Activated naive CD4-positive, alpha-beta T cell treated with anti-CD3 and anti-CD28 coated beads for 36 hours (primary cell): ENCODE measurements at regions not wholly inside any gene's neighbourhood (a gene's known extent, or its start where the extent isn't known, plus 50 kb on each side); places are given as distances from the start of the nearest gene placed in this dataset.
"Not testable (repeated sequence)": the region's sequence is repeated elsewhere in the genome, so short reads cannot be mapped to it uniquely, and the experiment has no call there.

Experiments
- CTCF ChIA-PET: fragments of 350-600 bp; sonication (Branson Sonifier 250); formaldehyde crosslinking; loops from one replicate; lab custom pipeline; 2021; ENCODE audit warnings: antibody characterized with exemption; lab: Charles Lee
- DNase-seq: peaks from one replicate; pipeline ENCODE4 v3.0.0-alpha.2; 2020
- H3K27ac Mint-ChIP-seq: one replicate; pipeline ENCODE4 v1.8.0; 2021; ENCODE audit warnings: mild to moderate bottlenecking, mixed read lengths
- H3K27me3 Mint-ChIP-seq: one replicate; pipeline ENCODE4 v1.8.0; 2021; ENCODE audit warnings: low read depth, mixed read lengths
- H3K36me3 Mint-ChIP-seq: one replicate; pipeline ENCODE4 v1.8.0; 2021; ENCODE audit warnings: low read depth, mixed read lengths
- H3K4me1 Mint-ChIP-seq: one replicate; pipeline ENCODE4 v1.8.0; 2021; ENCODE audit warnings: low read depth, mixed read lengths
- H3K4me3 Mint-ChIP-seq: one replicate; pipeline ENCODE4 v1.8.0; 2021; ENCODE audit warnings: mild to moderate bottlenecking, moderate library complexity, mixed read lengths
- H3K9me3 Mint-ChIP-seq: one replicate; pipeline ENCODE4 v1.8.0; 2021; ENCODE audit warnings: mixed read lengths
- intact Hi-C: fragments of 100-400 bp; cut with micrococcal nuclease; formaldehyde crosslinking; loops from one replicate; pipeline ENCODE4 v1.15.1; 2023

DNA sequence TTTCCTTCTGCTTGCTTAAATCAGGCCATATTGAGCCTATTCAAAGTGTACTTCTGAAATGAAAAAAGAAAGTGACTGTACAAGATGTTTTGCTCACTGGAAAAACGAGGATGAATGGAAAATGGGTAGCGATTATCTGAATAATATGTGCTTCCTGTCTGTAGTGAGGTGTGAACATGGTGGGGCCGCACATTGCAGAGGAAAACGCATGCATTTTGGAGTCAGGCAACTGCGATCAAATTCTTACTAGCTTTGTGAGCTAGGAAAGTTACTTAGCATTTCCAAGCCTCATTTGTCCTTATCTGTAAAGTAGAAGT, 73.0 kb upstream of the PRSS3 start:
- Mint-ChIP-seq H3K4me3 (no peak overlapping the region), H3K9me3 (peaks cover 3% of the 10 kb centered on the region), H3K36me3 (no peaks in the 10 kb centered on the region), H3K27me3 (peaks cover 7% of the 10 kb centered on the region), H3K4me1 (no peaks in the 10 kb centered on the region), H3K27ac (no peak overlapping the region)
- CTCF ChIA-PET, result interaction anchor here (0.6 to 11.7 kb wide), 15 partner anchors 9 to 347 kb away, joined by 3 to 321 read pairs (median 4); no protein-coding TSS in a partner anchor
- intact Hi-C loops, result loop anchor here (1.0 to 5.0 kb wide), 5 partner anchors 98 to 435 kb away; no protein-coding TSS in a partner anchor
- DNase-seq, result no peak

DNA sequence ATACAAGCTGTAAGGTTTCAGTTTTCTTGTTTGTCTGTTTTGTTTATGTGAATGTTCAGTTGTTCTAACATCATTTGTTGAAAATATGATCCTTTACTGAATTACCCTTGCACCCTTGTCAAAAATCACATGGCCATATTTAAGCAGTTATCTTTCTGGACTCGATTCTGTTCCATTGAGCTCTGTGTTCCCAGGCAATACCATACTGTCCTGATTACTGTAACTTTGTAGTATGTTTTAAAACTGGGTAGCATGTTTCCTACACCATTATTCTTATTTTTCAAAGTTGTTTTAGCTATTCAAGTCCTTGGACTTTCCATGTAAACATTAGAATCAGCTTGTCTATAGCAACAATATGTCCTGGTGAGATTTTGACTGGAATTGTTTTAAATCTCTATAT, 66.7 kb upstream of the PRSS3 start:
- no peak overlapping the region for H3K27ac Mint-ChIP-seq
- no peaks in the 10 kb centered on the region for H3K36me3 Mint-ChIP-seq

DNA sequence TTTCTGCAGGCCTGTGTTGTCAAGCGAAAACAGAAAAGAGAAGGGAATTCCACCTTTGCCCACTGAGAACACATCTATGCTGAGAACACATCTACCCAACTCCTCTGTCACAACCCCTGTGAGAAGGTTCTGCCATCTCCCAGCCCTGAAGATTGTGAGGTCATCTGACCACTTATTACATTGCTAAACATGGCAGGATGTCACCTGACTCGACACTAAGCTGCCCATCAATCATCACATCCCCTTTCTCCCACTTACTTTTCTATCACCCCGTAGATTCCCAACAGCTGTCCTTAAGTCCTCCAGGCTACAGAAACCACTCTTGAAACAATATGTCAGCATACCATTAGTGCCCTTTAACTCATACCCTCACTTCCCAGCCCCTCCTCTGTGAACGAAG, 64.2 kb upstream of the PRSS3 start:
- CTCF ChIA-PET, result interaction anchor here (1.0 to 1.4 kb wide), 2 partner anchors 9 to 107 kb away, joined by 3 to 8 read pairs; no protein-coding TSS in a partner anchor
- Mint-ChIP-seq H3K36me3 (no peaks in the 10 kb centered on the region), H3K27ac (no peak overlapping the region)

More for the DNA sequence above, 66.7 kb upstream of the PRSS3 start:
- intact Hi-C loops, result no loop called here
- Mint-ChIP-seq H3K9me3 (peaks cover 8% of the 10 kb centered on the region), H3K4me1 (no peaks in the 10 kb centered on the region), H3K4me3 (no peak overlapping the region), H3K27me3 (peaks cover 9% of the 10 kb centered on the region)
- no peak for DNase-seq
- CTCF ChIA-PET, result interaction anchor here (0.8 to 1.6 kb wide), 2 partner anchors 88 to 105 kb away, joined by 3 to 6 read pairs; no protein-coding TSS in a partner anchor

DNA sequence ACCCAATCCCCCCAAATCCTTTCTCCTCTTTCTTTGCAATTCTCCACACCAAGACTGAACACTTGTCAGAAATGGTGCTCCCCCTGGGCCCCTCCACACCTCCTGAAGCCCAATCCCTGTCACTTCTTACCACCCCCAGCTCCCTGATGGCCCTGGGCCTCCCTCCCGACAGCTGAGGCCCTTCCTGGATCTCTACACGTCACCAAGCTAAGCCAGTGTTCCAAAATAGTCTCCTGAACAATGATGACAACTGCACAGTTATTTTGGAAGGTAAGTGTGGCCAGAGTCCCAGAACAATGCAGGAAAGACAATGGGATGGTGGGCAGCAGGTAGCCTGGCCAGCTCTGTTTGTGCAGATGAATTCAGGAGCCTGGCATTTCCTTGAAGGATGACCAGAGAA, 63.7 kb upstream of the PRSS3 start:
- H3K27me3 Mint-ChIP-seq, result peaks cover 14% of the 10 kb centered on the region
- H3K36me3 Mint-ChIP-seq, result no peaks in the 10 kb centered on the region
- no peak for DNase-seq
- CTCF ChIA-PET, result interaction anchor here (0.6 to 1.4 kb wide), 3 partner anchors 10 to 302 kb away, joined by 3 to 8 read pairs (median 4); no protein-coding TSS in a partner anchor
- H3K4me3 Mint-ChIP-seq, result no peak overlapping the region
- no peak overlapping the region for H3K27ac Mint-ChIP-seq
- peaks cover 5% of the 10 kb centered on the region for H3K9me3 Mint-ChIP-seq
- no peaks in the 10 kb centered on the region for H3K4me1 Mint-ChIP-seq
- intact Hi-C loops, result no loop called here

More for the DNA sequence above, 64.2 kb upstream of the PRSS3 start:
- Mint-ChIP-seq H3K4me3 (no peak overlapping the region), H3K4me1 (no peaks in the 10 kb centered on the region), H3K9me3 (peaks cover 5% of the 10 kb centered on the region), H3K27me3 (peaks cover 12% of the 10 kb centered on the region)
- intact Hi-C loops, result no loop called here
- DNase-seq, result no peak

DNA sequence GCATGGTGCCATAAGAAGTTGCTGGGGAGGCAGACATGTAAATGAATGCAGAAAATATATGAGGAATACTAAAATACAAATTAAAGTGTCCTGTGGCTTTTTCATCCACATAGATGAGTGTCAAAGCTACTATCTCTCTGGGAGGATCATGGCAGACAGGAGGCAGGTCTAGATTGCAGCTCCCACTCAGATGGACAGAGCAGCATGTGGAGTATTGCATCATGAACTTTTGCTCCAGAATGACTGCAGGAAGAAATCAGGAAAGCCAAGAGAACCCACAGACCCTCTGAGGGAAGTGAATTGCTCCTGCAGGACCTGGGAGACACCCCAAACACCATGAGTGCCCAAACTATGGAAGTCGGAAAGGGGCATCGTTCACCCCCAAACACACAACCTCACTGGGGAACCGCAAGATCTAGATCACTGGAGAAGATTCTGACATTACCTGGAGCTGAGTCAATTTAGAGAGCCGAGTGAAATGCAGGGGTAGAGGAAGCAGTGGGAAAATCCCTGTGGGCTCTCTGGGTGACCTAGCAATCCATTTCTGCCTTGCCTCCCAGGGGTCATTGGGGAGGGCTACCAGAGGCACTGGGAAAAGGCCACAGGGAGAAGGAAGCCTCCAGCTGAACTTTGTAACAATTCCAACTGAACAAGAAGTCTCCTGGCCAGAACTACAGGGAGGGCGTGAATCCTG, 61.0 kb upstream of the PRSS3 start:
- CTCF ChIA-PET, result interaction anchor here (0.6 to 1.3 kb wide), 3 partner anchors 45 to 410 kb away, joined by 3 to 5 read pairs (median 4); no protein-coding TSS in a partner anchor
- H3K36me3 Mint-ChIP-seq, intact Hi-C loops, H3K27ac Mint-ChIP-seq, H3K9me3 Mint-ChIP-seq, DNase-seq, H3K4me1 Mint-ChIP-seq, H3K4me3 Mint-ChIP-seq: not testable (repeated sequence)
- H3K27me3 Mint-ChIP-seq, result peaks cover 20% of the 10 kb centered on the region

- Mint-ChIP-seq H3K27me3 (peaks cover 20% of the 10 kb centered on the region), H3K9me3 (peaks cover 13% of the 10 kb centered on the region)
- H3K4me1 Mint-ChIP-seq, H3K4me3 Mint-ChIP-seq, H3K36me3 Mint-ChIP-seq, H3K27ac Mint-ChIP-seq, DNase-seq, intact Hi-C loops: not testable (repeated sequence)
- CTCF ChIA-PET, result interaction anchor here (0.6 to 1.5 kb wide), 5 partner anchors 14 to 564 kb away, joined by 3 to 6 read pairs (median 5); no protein-coding TSS in a partner anchor
These were observed 60.2 kb upstream of the PRSS3 start for GRCh38 chr9:33734941-33735835.

- H3K4me3 Mint-ChIP-seq, result no peak overlapping the region
- H3K9me3 Mint-ChIP-seq, result peaks cover 15% of the 10 kb centered on the region
- peaks cover 20% of the 10 kb centered on the region for H3K27me3 Mint-ChIP-seq
- intact Hi-C loops, result loop anchor here (1.0 kb wide), 1 partner anchor 40 kb away; no protein-coding TSS in a partner anchor
- CTCF ChIA-PET, result interaction anchor here (0.7 to 1.4 kb wide), 3 partner anchors 33 to 41 kb away, joined by 3 to 11 read pairs (median 3); no protein-coding TSS in a partner anchor
- H3K4me1 Mint-ChIP-seq, result no peaks in the 10 kb centered on the region
- H3K27ac Mint-ChIP-seq, result no peak overlapping the region
- H3K36me3 Mint-ChIP-seq, result no peaks in the 10 kb centered on the region
- peak; percentile 27 for DNase-seq
These were observed 57.4 kb upstream of the PRSS3 start for GRCh38 chr9:33737811-33738606.

- DNase-seq, result no peak
- Mint-ChIP-seq H3K27me3 (peaks cover 20% of the 10 kb centered on the region), H3K36me3 (no peaks in the 10 kb centered on the region), H3K4me1 (no peaks in the 10 kb centered on the region), H3K9me3 (peaks cover 17% of the 10 kb centered on the region), H3K27ac (no peak overlapping the region), H3K4me3 (no peak overlapping the region)
- CTCF ChIA-PET, result no interaction called here
- intact Hi-C loops, result no loop called here
These were observed 56.0 kb upstream of the PRSS3 start for GRCh38 chr9:33739398-33739797.

DNA sequence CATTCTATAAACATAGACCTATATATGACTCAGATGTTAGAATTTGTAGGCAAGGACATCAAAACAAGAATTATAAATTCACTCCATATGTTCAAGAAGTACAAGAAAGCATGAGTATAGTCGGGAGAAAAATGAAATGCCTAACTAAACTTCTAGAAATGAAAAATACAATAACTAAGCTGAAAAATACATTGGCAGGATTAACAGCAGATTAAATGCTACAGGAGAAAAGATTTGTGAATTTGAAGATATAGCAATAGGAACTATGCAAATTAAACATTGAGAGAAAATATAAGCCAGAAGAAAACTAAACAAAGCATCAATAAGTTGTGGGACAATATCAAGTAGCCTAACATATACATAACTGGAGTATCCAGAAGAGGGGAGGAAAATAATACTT, 55.3 kb upstream of the PRSS3 start:
- H3K4me3 Mint-ChIP-seq, result no peak overlapping the region
- DNase-seq, result no peak
- CTCF ChIA-PET, result interaction anchor here (0.6 kb wide), 1 partner anchor 353 kb away, joined by 6 read pairs; no protein-coding TSS in a partner anchor
- intact Hi-C loops, result no loop called here
- peaks cover 20% of the 10 kb centered on the region for H3K27me3 Mint-ChIP-seq
- peaks cover 17% of the 10 kb centered on the region for H3K9me3 Mint-ChIP-seq
- no peaks in the 10 kb centered on the region for H3K4me1 Mint-ChIP-seq
- H3K27ac Mint-ChIP-seq, result no peak overlapping the region
- no peaks in the 10 kb centered on the region for H3K36me3 Mint-ChIP-seq

- intact Hi-C loops, H3K36me3 Mint-ChIP-seq, H3K4me1 Mint-ChIP-seq, DNase-seq, H3K4me3 Mint-ChIP-seq, H3K27ac Mint-ChIP-seq, CTCF ChIA-PET: not testable (repeated sequence)
- Mint-ChIP-seq H3K9me3 (peaks cover 17% of the 10 kb centered on the region), H3K27me3 (peaks cover 19% of the 10 kb centered on the region)
These were observed 54.4 kb upstream of the PRSS3 start for GRCh38 chr9:33740958-33741357.

GRCh38 chr9:33742051-33742450, 53.3 kb upstream of the PRSS3 start:
- CTCF ChIA-PET, result no interaction called here
- Mint-ChIP-seq H3K4me1 (no peaks in the 10 kb centered on the region), H3K36me3 (no peaks in the 10 kb centered on the region), H3K9me3 (peaks cover 17% of the 10 kb centered on the region), H3K27me3 (peaks cover 24% of the 10 kb centered on the region), H3K4me3 (no peak overlapping the region), H3K27ac (no peak overlapping the region)
- intact Hi-C loops, result no loop called here
- no peak for DNase-seq
